HS-27A (cell line): ENCODE measurements at regions not wholly inside any gene's neighbourhood (a gene's known extent, or its start where the extent isn't known, plus 50 kb on each side); places are given as distances from the start of the nearest gene placed in this dataset.

Source experiments
- DNase-seq: peaks from one replicate; pipeline ENCODE4 v3.0.0-alpha.2; 2012; ENCODE audit warnings: low read depth, missing footprints

DNA sequence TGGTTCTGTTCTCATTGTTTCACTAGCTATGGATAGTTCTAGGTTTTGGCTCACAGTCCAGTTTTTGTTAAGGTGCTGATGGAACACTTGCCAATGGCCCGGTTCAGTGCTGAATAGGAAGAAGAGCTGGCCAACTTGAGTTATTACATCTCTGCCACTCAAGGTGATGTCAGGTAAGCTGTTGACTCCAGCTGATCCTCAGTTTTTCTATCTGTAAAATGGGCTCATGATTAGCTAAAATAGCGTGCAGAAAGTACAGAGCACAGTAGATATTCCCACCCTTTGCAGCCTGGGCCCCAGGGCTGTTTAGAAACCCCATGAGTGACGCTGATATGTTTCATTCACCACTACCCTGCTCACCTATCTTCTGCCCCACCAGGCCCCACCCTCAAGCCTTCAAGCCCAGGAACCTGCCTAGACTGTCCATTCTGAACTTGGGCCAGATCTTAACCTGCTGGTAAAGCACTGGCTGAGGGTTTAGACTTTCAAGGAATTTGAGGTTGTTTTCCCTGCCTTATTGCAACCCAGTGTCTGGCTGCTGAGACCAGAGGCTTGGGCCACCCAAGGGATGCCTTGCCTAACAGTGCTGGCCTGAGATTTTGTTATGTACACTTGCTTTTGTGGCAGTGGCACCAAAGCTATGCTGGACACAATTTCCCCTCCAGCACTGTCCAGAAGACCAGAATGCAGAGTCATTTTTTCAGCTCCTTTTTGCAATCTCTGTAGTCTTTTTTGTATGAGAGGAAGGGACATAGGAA lies 378.2 kb upstream of the ZMIZ1 start:
- no peak for DNase-seq

DNA sequence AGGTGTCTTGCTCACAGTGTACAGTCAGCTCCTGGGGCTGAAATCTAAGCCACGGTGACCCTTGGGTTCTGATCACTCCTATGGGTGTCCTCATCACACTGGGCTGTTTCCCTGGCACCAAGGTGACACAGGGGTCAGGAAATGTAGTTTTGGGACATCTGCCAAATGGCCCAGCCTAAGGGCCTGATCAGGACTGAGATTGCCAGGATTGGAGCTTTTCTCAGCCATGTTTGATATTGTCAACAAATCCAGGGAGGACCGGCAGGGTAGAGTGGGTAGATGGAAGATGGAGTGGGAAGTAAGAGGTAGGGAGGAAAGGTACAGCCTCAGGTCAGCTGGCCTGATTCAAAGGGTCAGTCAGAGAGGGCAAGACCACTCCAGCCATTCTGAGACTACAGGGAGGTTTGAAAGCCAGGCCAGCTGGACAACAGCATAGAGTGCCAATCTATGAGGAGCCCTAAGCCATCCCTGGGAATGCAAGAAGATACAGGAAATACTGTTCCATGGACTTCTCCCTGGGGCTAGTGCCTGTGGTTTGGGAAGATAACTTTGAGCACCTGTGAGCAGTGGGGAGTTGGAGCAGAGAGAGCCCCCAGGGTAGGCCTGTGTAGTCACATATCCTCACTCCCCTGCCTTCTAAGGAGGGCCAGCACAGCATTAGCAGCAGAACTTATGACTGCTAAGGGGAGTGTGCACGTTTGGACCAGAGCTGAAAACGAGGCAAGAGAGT lies 377.3 kb upstream of the ZMIZ1 start:
- DNase-seq = no peak

DNA sequence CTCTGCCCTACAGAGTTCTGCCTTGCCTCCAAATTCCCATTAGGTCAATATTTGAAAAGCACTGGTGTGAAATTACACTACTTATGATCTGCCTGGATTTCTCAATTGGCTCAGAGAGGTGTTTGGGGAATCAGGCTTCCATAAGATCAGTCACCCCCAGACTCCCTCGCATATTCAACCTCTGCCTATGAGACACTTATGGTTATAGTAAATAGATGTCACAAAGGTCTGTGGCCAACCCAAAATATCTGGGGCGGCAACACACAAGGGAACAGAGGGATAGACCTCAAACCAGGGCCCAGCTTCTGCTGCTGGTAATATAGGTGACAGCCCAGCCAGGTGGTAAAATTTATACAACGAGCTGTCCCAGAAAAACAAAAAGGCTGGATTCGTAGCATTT lies 376.7 kb upstream of the ZMIZ1 start:
- DNase-seq = no peak

DNA sequence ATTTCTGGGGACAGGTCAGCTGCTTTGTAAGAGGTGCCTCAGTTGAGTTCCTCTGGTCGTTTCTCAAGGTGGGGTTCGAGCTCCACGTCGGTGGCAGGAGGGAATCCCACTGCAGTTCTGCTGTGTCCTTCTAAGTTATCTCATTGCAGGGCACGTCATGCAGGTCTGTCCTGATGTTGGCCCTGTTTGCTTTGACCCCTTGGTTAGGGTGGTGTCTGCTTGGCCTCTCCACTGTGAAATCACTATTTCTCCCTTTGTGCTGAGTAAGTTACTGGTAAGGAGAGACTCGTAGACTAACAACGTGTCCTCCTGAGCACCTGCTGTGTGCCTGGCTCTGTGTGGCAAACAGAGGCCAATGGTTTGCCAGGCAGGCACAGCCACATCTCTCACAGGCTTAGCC lies 372.9 kb upstream of the ZMIZ1 start:
- DNase-seq = no peak

DNA sequence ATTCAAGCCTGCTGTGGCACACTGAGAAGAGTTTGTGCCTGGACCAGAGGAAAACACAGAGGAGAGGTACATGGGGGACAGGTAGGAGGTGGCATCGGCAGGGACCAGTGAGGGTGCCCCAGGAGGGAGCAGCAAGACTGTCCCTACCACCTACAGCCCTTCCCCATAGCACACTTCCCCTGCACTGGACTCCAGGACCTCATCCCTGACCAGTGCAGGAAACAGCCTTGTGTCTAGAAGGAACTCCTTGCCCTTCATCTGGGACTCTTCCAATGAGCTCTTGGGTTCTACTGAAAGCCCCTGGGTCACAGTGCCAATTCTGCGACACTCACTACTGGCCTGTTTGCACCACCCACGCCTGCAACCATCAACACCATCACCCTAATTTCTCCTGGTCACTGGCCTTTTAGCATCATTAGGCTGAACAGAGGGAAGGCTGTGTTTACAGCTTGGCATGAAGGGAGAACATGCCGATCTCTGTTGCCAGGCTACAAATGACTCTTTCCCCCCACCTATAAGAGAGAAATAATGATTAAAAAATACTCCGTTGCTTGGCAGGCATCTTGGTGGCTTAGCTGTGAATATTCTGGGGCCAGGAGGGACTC lies 371.9 kb upstream of the ZMIZ1 start:
- DNase-seq = no peak

DNA sequence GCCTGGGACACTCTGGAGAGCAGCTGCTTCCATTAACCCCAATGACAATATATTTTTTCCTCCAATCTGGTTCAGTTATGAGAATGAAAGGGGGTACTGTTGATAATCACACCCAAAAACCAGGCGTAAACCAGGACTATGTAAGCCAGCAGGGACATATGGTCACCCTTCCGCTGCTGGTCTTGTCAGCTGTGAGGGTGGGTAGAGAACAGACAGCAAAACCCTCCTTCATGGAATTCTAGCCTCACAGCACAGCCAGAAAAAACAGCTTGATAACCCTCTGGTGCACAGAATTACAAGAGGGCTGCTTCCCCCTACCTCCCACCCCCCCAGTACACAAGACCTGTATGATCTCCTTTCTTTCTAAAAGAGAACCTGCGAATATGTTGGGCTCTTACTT lies 368.8 kb upstream of the ZMIZ1 start:
- no peak for DNase-seq

DNA sequence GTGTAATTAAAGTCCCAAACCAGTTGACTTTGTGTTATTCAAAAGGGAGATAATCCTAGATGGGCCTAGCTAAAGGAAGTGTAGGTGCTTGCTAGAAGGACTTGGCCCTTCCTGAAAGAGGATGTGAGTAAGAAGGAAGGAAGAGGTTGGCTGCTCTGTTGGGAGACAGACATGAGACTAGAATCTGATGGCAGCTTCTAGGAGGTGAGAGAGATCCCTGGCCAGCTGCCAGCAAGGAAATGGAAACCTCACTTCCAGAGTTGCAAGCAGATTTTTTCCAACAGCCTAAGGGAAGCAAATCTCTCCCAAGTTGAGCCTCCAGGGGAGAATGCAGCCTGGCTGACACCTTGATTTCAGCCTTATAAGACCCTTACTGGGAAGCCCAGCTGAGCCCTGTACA lies 368.4 kb upstream of the ZMIZ1 start:
- DNase-seq = no peak

DNA sequence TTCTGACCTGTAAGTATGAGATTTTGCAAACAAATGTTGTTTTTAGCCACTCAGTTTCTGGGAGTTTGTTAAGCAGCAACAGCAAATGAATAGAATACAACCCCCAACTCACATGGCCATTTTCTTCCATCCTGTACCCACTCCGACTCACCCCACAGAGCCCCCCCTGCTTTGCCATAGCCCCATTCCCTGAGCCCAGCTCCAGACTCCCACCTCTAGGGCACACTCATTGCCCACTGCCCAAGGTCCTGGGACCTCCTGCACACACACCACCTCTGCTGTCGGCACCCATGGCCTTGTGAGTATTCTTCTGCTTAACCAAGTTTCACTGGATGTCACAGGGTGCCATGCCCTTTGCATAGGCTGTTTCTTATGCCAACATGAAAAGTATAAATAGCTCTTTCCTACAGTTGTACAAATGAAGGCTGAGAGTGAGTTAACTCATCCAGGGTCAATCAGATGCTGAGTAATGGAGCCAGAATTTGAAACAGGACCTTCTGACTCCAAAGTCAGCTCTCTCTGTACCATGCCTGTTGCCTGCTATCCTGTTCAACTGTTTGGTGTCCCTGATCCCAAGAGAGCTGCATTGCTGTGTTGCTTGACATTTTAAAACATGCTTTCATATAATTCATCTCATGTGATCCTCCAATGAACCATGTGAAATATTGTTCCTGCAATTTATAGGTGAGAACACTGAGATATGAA lies 367.8 kb upstream of the ZMIZ1 start:
- DNase-seq = no peak

DNA sequence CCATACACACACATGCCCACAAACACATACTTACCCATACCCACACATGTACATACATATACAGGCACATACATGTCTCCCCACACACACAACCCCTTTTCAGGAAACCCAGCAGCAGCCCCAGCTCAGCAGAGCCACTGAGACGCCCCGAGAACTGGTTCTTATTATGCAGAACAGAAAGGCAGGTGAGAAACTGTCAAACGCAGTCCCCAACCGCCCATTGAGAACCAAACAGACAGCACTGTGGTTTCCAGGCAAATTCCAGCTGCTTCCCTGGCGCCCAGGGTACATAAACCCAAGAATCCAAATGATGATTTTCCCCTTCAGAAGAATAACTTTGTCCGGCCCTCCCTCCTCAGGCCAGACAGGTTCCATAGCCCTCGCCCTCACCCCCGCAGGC lies 366.6 kb upstream of the ZMIZ1 start:
- no peak for DNase-seq

DNA sequence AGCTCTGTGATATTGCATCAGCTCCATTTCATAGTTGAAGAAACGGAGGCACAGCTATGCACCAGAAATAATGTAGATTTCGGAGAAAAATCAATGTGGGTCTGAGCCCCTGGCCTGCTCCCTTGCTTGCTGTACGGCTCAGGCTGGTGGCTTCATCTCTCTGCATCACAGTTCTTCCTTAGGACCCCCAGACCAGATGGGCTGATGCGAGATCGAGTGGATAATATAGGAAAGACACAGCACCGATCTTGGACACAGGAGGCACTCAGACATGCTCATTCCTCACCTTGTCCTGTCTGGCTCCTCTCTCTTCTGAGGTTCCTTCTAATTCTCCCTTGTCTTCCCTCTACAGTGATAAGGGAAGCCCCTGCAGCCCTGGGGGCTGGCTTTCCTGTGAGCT lies 365.9 kb upstream of the ZMIZ1 start:
- no peak for DNase-seq

DNA sequence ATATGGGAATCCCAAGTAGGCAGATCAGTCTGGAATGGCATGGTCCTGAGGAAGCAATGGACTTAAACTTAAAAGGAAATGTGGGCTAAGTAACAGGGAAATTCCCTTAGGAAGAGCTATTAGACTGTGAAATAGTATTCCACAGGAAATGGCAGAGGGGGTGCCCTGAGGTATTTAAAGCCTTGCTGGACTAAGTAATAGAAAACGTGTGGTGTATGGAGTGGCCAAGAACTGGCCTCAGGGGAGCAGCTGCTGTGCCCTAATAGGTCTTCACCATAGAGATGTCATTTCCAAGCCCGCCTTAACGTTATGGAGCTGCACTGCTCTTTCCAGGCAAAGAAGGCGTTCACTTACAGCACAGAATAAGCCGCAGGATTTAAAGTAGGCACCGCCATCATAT lies 365.2 kb upstream of the ZMIZ1 start:
- no peak for DNase-seq

DNA sequence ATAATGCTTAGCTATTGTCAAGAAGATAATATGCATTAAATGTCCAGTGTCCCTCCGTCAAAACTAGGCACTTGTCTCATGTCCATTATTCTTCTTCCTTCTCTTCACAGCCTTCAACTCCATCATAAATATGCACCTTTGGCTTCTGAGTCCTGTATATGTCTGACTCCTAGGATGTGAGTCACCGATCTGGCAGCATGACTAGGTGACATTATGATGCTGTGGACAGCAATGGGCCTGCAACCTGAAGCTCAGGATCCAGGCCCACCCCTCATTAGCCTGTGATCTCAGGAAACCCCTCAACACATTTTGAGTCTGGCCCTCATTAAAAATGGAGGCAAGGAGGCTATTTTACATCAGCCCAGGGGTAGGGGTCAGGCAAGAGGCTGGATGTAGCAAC lies 362.5 kb upstream of the ZMIZ1 start:
- no peak for DNase-seq

DNA sequence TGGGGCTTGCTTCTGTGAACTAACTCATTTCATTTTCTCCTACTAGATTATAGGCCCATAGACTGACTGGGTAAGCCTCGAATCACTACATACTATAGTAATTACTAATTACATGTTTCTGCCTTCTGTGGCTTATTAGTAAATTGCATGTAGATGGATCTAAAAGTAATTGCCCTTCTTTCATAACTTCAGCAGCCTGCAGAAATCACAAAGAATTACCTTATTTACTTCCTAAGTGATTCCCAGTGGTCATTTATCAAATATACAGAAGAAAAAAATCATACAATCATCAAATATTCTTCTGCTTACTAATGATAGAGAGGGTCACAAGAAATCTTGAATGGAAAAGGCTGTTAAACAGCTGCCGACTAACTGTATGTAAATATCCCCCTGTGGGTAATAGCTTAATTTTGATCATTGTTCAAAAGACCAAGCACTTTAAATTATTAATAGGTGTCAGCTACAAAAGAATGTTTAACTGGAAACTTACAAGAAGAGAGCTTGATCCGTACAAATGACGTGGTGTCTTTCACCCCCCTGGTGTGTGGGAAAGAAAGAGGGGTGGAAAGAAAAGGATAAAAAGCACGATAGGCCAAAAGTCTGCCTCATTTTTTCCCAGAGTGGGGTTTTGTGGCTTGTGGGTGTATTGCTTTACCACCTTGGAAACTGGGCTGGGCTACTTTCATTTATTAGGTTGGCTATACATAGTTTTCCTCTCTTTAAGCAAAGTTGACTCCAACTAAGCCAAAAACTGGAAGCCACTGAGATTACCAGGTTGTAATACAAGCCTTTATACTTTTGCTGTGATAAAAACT lies 361.8 kb upstream of the ZMIZ1 start:
- no peak for DNase-seq

DNA sequence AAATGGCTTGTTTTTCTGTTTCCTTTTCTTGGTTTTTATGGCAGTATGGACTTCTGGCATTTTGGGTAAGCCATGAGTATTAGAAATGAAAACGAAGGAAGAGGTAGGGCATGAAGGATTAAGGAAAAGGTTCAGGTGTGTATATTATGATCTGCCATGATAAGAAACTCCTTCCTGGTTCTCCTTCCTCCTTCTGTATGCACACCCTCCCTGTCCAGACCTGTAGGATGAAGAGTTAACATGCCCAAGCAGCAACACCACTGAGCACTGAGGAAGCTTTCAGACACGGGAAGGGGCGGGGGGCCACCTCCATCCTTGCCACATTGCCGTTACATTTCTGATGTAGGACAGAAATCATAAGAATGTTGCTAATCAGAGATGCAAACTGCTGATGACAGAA lies 361.0 kb upstream of the ZMIZ1 start:
- DNase-seq = no peak

DNA sequence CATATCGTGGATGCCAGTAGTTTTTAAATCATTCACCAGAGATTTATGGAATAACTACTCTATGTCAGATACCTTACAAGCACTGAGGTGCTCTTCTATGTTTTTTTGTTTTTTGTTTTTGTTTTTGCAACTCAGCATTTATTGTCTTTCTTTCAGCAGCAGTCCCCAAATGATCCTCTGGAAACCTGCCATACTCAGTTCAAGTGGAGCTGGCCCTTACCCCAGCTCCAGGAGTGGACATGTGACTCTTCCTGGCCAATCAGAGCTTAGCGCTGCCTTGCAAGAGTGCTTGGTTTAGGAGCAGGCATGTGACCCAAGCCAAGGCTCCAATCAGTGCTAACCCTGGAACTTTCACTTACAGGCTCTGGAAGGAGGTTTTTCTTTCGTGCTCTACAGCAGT lies 356.6 kb upstream of the ZMIZ1 start:
- no peak for DNase-seq

DNA sequence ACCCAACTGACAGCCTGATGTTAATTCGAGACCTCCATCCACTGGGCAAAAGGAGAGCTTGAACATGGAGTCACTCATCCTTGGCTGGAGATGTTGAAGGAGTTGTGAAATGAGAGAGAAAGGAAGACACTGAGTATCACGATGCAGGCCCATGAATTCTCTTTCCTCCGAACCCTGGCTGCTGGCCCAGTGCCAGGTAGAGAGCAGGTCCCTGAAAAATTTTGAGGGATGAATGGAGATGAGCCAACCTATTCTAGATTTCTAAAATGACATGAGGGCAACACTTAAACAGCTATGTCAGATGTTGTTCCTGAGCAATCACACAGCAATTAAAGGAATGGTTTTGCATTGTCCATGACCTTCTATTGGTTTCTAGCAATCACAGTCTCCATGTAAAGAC lies 355.1 kb upstream of the ZMIZ1 start:
- DNase-seq = no peak

DNA sequence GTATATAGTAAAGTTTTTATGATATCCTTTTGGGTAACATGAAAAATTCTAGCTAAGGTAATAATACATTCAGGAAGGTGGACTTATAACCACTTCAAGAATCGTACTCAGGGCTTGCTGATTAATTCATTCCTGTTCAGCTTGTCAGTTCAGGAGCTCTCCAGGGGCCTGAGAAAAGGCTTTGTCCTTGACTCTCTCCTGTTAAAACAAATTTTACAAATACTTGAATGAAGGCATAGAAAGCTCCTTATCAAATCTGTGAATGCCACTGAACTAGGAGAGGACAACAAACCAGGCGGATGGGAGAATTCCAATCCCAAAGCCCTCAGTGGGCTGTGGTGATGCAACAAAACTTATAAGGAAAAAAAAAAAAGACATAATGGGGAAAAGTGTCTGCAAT lies 354.5 kb upstream of the ZMIZ1 start:
- no peak for DNase-seq

DNA sequence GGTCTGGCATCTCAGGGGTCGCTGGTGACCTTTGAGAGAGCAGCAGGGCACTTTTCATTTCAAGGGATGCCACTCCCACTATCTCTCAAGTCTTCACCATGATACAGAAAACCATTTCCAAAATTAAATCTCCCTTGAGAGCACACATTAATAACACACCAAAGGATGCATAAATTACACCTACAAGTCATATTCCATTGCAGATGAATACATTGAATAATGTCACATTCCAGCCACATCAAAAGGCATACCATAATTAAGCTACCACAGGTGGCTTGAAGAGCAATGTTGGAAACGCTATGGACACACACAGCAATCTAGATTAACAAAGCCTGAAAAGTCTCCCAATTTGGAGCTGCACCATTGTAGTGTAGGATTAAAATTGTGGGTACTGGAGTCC lies 353.3 kb upstream of the ZMIZ1 start:
- DNase-seq = no peak

DNA sequence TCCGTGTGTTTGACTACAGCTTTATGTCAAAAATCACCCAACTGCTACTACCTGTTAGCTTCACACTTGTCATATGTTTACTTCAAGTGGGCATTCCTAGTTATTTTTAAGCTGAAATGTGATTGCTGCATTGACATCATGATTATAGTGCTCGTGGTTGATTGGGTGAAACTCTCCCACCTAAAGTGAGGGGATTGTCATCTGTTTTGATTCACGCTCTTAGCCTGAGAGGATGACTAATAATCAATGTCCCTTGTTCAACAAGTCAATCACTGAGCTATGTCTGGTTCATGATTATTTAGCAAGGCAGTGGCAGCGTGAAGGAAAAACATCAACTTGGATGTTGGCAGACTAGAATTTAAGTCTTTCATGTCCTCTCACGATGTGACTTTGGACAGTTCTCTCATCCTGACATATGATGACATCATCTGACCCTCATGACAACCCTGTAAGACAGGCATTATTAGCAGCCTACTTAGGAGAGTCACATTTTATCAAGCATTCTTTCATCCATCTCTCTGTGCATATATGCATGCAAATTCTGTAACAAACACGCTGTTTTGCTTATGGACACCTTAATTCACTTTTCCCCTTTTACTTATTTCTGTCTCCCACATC lies 352.6 kb upstream of the ZMIZ1 start:
- DNase-seq = no peak

DNA sequence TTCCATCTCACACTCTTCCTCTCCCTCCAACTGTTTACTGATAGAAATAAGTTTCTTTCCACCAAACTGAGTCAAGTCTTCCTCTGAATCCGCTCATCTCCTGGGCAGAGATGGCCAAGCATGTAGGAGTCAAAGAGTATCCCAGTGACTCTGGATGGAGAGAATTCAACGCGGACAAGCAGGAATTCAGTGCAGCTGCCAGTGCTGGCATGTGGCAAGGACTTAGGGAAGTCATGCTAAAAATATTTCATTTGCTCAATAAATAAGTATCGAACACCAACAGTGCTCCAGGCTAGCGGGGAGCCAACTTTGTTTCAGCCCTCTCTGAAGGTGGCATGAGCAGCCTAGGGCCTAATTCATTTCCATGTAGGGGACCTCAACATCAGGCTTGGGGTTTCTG lies 351.6 kb upstream of the ZMIZ1 start:
- no peak for DNase-seq

DNA sequence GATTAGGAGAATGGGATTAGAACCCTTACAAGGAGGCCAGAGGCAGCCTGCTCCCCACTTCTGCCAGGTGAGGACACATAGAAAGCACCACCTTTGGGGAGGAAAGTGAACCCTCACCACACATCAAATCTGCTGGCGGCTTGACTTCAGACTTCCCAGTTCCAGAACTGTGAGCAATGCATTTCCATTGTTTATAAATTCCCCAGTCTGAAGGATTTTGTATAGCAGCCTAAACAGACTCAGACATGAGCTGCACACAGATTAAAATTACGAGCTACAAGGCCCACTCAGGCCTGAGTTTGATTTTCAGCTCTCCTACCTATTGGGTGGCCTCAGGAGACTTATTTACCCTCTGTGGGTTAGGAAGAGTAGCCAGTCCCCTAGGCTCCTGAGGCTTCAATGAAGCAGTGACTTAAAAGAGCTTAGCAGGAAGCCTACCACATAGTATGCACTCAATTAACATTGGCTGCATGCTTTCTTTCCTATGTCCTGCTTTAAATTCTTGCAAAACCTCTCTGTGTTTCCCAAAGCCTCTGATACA lies 350.7 kb upstream of the ZMIZ1 start:
- no peak for DNase-seq
